ENCODE measurements at regions not wholly inside any gene's neighbourhood (a gene's known extent, or its start where the extent isn't known, plus 50 kb on each side); places are given as distances from the start of the nearest gene placed in this dataset.

DNA sequence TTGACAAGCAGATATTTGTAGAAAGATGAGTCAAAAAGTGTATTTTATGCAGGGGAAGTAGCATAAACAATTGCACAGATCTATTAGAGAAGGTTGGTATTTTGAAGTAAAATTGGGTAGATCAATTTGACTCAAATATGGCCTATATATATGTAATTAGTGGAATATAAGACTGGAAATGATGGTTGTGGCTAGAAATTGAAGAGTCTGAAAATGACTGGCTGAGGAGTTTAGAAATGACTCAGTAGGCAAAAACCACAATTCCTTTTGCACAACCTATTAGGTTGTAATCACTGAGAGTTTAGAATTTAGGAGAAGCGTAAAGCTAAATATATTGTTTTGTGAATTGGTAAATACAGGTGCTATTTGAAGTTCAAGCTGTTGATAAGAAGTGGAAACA is 622.6 kb upstream of the PCDH20 start:
- TF ChIP-seq GLIS3 (CRISPR knock-in tag; IDR thresholded peaks at IDR 0.05): no peak
- TF ChIP-seq SNAI2 (CRISPR knock-in tag; IDR thresholded peaks at IDR 0.05): no peak
- TF ChIP-seq, protein P1, sequence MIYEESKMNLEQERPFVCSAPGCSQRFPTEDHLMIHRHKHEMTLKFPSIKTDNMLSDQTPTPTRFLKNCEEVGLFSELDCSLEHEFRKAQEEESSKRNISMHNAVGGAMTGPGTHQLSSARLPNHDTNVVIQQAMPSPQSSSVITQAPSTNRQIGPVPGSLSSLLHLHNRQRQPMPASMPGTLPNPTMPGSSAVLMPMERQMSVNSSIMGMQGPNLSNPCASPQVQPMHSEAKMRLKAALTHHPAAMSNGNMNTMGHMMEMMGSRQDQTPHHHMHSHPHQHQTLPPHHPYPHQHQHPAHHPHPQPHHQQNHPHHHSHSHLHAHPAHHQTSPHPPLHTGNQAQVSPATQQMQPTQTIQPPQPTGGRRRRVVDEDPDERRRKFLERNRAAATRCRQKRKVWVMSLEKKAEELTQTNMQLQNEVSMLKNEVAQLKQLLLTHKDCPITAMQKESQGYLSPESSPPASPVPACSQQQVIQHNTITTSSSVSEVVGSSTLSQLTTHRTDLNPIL (CRISPR knock-in tag; IDR thresholded peaks at IDR 0.05; ENCODE audit: low read depth): no peak
- TF ChIP-seq, protein P2, sequence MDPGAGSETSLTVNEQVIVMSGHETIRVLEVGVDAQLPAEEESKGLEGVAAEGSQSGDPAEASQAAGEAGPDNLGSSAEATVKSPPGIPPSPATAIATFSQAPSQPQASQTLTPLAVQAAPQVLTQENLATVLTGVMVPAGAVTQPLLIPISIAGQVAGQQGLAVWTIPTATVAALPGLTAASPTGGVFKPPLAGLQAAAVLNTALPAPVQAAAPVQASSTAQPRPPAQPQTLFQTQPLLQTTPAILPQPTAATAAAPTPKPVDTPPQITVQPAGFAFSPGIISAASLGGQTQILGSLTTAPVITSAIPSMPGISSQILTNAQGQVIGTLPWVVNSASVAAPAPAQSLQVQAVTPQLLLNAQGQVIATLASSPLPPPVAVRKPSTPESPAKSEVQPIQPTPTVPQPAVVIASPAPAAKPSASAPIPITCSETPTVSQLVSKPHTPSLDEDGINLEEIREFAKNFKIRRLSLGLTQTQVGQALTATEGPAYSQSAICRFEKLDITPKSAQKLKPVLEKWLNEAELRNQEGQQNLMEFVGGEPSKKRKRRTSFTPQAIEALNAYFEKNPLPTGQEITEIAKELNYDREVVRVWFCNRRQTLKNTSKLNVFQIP (CRISPR knock-in tag; IDR thresholded peaks at IDR 0.05; ENCODE audit: borderline replicate concordance, low read depth): no peak
- TF ChIP-seq RARB (CRISPR knock-in tag; IDR thresholded peaks at IDR 0.05): no peak
- TF ChIP-seq ZFP30 (CRISPR knock-in tag; IDR thresholded peaks at IDR 0.05): no peak
- no peak for TF ChIP-seq ESRRG (CRISPR knock-in tag; IDR thresholded peaks at IDR 0.05)
- no peak for TF ChIP-seq ZFP3 (CRISPR knock-in tag; IDR thresholded peaks at IDR 0.05)
- TF ChIP-seq BACH2 (CRISPR knock-in tag; IDR thresholded peaks at IDR 0.05; ENCODE audit: borderline replicate concordance): no peak
- TF ChIP-seq OSR1 (CRISPR knock-in tag; IDR thresholded peaks at IDR 0.05): no peak
- TF ChIP-seq, protein P3, sequence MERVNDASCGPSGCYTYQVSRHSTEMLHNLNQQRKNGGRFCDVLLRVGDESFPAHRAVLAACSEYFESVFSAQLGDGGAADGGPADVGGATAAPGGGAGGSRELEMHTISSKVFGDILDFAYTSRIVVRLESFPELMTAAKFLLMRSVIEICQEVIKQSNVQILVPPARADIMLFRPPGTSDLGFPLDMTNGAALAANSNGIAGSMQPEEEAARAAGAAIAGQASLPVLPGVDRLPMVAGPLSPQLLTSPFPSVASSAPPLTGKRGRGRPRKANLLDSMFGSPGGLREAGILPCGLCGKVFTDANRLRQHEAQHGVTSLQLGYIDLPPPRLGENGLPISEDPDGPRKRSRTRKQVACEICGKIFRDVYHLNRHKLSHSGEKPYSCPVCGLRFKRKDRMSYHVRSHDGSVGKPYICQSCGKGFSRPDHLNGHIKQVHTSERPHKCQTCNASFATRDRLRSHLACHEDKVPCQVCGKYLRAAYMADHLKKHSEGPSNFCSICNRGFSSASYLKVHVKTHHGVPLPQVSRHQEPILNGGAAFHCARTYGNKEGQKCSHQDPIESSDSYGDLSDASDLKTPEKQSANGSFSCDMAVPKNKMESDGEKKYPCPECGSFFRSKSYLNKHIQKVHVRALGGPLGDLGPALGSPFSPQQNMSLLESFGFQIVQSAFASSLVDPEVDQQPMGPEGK (CRISPR knock-in tag; IDR thresholded peaks at IDR 0.05; ENCODE audit: borderline replicate concordance): no peak
